GM18508 (cell line): ENCODE measurements at regions not wholly inside any gene's neighbourhood (a gene's known extent, or its start where the extent isn't known, plus 50 kb on each side); places are given as distances from the start of the nearest gene placed in this dataset.
"Not testable (repeated sequence)": the region's sequence is repeated elsewhere in the genome, so short reads cannot be mapped to it uniquely, and the experiment has no call there.

Experiments
- ATAC-seq: cut with Tn5 transposase; IDR thresholded peaks from one replicate; pipeline ENCODE4 v1.9.1; 2021; ENCODE audit warnings: moderate number of reproducible peaks; ENCODE audit not compliant: insufficient read depth, unreplicated experiment

DNA sequence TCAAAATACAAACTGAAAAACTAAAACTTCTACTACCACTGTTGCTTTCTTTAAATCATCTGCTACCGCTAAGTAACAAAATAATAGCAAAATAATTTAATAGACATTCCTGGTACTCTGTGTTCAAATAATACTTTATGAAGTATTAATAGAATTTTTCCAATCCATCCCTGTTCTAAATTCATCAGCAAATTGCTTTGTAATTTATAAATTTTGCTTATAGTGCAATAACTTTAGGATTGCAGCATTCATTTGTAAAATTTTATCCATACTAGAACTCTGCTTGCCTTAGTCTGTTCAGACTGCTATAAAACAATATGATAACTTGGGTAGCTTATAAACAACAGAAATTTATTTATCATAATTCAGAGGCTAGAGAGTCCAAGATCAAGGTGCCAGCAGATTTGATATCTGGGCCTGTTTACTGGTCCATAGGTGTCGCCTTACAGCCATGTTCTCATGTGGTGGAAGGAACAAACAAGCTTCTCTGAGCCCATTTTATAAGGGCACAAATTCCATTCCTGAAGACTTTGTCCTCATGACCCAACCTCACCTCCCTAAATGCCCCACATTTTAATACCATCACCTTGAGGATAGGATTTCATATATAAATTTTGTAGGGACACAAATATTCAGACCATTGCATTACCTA lies 415.1 kb upstream of the MAP2 start:
- ATAC-seq, result no peak

DNA sequence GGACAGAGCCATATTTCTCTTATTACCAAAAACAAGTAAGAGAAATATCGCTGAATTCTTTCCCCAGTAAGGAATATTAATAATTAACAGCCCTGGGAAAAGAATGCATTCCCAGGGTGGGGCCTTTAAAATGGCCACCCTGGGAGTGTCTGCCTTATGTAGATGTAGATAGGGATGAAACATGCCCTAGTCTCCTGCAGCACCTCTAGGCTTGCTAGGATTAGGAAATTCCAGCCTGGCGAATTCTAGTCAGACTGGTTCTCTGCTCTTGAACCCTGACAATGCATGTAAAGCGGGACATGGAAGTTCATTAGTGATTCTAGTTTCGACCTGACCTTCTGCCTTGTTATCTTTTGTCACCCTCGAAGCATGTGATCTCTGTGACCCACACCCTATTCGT lies 405.2 kb upstream of the MAP2 start:
- not testable (repeated sequence) for ATAC-seq

DNA sequence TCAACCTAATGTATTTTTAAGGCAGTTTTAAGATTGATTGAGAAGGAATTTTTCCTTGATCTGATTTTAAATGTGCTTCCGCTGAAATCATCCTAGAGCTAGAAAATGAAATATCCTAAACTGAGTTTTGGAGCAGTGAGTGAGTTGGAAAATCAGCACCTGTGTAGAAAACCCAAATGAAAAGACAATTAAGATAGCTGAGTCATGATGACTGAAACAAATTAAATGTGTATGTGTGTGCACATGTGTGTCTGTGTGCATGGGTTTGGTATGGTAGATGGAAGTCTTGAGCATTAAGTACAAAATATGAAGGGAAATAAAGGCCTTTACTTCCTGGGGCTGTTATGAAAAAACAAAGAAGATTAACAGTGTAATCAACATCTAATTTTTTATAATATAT lies 394.6 kb upstream of the MAP2 start:
- ATAC-seq, result no peak

DNA sequence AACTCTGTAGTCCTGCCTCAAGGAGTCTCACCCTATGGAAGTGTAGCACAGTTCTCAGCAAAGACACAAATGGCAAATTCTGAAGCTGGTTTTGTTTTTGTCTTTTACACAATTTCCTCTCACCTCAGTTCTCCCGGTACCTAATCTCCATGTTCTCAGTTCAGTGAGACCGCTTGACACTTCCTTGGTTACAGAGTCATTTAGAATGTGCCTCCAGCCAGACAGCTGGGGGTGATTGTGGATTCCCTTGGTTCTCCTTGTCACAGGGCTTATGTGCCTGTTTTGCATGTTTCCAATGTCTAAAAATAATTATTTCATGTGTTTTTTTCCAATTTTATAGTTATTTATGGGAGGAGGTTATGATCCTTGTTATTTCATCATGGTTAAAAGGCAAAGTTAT lies 379.5 kb upstream of the MAP2 start:
- ATAC-seq, result no peak

DNA sequence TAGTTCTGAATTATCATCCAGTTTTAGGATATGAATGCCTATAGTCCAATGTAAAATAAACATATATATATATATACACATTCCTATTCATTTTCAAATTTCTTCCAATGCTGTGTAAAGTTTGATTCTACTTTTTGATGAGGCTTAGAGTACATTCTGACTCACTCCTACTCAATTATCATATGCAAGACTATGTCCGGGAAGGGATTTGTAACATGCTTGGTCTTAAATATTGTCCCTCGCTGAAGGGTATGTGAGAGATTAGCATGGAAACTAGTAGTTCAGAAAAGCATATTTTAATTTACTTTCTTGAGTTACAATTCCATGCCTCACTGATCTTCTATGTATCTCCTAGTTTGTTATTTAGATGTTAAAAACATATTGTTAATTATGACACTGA lies 377.7 kb upstream of the MAP2 start:
- ATAC-seq, result no peak

DNA sequence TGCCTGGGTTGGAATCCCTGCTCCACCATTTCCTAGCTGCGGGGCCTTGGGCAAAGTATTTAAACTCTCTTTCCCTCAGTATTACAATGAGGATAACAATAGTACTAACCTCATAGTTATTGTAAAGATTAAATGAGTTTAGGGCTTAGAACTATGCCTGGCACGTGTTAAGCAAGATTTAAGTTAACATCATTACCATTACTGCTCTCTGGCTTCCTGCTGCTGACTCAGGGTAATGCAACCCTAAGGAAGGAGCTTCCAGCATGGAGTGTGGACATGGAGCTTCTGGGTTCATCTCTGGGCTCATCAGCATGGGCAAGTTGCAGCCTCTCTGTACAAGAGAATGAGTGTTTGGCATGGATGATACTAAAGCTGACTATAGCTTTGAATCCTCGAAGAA lies 374.2 kb upstream of the MAP2 start:
- ATAC-seq, result no peak

DNA sequence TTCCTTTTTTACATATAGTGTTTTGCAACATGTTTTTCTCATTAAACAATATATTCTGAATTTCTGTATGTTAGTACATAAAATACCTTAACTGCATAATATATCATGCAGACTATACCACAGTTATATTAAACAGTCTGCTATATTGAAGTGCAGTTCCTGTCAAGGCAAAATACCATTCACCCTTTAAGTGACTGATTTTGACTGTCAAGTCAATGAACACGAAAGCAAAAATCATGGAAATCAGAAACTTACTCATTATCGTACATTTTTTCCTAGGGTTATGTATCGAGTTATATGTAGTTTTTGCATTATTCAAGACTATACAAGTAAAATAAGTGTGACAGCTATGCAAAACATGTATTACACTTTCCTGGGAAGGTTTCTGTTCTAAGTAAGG lies 361.6 kb upstream of the MAP2 start:
- ATAC-seq, result no peak

DNA sequence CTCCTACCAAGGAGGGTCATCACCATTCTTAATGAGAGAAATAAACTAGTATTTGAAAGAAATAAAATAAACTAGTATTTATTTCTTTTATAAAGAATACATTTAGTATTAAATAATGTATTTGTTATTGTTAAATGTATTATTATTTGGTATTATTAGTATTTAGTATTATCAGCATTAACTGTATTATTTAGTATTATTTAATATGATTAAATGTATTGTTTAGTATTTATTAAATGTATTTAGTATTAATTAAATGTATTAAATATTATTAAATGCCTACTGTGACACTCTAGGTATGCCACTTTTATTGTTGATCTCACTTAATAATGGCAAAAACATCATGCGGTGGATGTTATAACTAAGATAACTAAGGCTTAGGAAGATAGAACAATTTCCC lies 353.6 kb upstream of the MAP2 start:
- no peak for ATAC-seq

DNA sequence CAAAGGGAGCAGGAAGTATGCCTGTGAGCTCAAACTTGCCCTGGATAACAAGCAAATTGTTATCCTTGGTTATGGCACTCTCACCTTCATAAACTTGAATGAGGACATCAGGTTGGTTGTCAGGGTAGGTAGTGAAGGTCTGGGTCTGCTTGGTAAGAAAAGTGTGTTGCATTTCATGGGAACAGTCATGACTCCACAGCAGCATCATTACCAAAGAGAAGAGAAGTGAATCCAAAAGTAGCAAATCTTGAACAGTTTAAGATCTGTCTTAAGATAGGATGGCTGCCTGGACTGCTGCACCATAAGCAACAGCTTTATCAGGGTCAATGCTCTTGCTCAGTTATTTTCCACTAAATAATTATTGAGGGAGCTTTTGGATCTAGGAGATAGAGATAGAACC lies 350.7 kb upstream of the MAP2 start:
- no peak for ATAC-seq

DNA sequence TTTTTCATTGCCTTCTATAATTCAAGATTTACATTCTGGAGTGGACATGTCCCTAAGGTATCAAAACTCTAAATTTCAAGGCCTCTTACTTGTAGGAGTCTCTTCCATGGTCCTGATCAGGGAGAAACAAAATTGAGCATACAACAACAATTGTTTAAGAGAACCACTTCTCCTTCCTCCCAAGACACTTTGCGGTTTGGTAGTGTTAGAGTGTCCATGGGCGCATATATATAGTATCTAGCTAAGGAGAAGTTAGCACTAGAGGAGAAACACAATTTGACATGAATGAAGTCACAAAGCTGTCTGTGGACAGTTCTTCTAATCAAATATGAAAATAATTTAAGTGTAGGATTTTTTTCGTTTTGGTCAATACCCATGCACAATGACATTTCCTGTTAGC lies 349.1 kb upstream of the MAP2 start:
- ATAC-seq, result no peak

DNA sequence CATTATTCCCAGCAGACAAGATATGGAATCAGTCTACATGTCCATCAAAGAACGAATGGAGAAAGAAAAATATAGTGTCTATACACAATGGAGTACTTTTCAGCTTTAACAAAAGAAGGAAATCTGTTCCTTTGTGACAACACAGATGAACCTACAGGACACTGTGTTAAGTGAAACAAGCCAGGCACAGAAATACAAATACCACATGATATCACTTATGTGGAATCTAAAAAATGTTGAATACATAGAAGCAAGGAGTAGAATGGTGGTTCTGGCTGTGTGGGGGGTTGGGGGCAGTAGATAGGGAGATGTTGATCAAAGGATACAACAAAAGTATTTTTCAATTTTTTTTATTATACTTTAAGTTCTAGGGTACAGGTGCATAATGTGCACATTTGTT lies 347.7 kb upstream of the MAP2 start:
- no peak for ATAC-seq

DNA sequence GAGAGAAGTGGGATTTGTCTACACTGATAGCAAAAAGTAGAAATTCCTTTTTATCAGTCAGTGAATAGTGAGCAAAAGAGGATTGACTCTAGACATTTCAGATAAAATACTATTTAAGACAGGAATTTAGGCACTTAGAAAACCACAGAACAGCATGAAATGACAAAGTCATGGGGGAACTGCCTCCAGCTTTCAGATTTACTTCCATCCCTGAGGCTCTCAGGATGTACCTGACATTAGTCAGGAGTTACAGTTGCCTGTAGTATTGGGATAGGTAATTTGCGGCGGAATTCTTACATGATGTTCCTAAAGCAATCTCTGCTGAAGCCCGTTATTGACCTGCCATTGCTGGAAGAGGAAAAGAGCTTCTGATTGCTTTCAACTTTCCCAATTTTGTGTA lies 337.1 kb upstream of the MAP2 start:
- no peak for ATAC-seq

DNA sequence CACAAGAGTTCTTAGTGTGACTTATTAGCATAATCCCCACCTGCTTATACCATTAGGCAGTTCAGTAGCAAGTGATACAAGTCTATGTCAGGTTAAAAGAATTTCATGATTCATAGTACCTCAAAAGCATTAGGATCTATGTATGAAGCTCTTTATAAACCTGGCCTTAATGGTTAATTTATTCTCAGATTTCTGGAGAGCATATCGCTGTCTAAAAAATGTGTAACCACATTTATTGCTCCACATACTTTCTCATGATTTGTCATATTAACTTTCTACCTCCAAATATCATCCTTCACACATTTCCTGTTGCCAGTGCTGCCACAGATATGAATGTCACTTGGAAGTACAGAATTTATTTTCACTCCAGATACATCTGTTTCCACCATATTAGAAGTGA lies 332.8 kb upstream of the MAP2 start:
- ATAC-seq, result no peak

DNA sequence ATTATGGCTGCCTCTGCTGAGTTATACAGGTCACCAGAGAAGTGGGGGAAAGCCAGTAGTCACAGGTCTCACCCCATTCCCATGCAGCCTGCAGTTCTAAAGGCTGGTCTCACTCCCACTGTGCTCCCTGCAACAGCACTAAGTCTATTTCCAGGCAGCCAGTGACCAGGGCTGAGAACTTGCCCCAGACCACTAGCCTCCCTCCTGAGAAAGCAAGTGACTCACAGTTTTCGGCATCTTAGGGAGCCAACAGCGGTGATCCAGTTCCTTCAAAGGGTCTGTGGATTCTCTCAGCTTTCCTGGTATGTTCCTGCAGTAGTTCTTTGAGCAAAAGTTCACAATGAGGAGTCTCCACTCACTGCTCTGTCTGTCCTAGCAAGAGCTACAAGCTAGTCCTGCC lies 329.6 kb upstream of the MAP2 start:
- no peak for ATAC-seq

DNA sequence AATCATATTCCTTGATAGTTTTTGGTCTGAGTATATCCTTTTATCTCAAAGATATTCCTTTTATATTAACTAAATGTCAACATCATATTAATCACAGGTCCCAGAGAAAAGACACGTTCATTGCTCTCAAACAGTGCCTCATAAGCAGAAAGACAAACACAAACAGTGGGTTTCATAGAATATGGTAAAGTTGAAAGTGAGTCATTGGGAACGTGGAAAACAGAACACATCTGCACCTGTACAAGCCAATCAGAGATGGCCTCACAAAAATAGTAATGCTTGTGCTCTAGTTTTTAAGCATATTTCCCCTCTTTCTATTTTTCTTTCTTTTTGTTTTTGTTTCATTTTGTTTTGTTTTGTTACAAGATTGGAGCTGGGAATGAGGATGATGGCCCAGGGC lies 328.4 kb upstream of the MAP2 start:
- no peak for ATAC-seq

DNA sequence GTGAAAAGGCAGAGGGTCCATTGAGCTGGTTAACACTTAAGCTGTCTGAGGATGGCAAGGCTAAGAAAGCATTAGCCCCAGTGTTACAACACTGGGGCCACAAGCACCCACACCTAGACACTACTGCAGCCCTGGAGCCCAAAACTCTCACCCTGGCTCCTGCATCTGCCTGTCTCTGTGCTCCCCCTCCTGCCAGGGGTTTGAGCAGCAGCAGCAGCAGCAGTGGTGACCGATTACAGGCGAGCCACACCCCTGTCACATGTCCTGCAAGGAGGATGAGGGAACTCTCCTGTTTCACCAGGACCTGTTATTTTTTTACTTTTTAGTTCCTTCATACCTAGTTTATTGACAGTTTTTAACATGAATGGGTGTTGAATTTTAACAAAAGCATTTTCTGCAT lies 326.7 kb upstream of the MAP2 start:
- ATAC-seq, result no peak

DNA sequence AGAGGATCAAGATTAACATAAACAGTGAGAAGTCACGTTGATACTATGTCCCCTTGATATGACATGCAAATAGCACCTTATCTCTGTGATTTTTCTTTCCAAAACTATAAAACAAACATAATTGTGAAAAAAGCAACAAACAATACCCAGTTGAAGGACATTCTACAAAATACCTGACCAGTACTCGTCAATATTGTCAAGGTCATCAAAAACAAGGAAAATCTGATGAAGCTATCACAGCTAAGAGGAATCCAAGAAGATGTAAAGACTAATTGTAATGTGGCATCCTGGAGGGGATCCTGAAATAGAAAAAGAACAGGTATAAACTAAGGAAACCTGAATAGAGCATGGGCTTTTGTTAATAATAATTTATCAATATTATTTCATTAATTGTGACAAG lies 321.5 kb upstream of the MAP2 start:
- no peak for ATAC-seq

DNA sequence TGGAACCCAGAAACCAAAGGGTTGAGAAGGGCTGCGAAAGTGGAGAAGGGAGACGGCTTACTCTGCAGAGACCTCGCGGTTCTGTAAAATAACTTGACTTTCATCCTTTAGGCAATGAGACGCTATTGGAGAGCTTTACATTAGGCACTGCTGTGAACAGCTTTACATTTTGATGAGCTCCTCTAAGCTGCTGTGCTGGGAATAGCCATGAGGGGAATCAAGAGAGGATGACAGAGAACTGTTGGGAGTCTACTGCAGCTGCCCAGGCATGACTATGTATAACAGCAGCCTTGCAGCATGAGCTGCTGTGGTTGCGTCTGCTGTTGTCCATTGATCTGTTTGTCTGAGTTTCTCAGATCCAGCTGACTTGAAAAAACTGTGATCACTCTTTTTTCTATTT lies 310.8 kb upstream of the MAP2 start:
- no peak for ATAC-seq

DNA sequence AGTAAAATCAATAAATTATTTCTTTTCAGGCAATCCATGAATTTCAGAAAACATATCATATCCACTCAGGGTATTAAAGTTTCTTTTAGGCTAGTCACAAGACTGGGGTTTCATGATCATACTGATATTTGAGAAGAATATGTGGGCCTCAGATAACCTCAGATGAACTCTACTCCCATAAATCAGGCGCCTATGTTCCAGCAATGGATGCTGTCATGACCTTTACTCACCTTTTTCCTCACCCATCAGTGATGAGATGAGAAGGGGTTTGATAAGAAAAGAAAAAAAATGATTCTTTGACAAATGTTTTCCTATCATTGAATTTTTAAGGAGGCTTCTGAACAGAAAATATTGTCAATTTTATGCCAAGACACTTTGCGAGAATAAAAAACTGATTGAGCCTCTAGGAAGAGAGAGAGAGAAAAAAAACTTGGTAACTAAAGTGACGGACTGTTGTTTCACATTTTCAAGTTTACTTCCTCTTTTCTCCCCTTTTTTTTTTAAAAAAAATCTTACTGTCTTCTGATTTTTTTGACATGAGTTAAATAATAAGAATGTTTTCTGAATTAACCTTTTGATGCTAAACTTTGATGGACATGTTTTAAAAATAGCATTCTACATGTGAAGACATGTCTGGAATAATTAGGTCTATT lies 309.1 kb upstream of the MAP2 start:
- no peak for ATAC-seq

DNA sequence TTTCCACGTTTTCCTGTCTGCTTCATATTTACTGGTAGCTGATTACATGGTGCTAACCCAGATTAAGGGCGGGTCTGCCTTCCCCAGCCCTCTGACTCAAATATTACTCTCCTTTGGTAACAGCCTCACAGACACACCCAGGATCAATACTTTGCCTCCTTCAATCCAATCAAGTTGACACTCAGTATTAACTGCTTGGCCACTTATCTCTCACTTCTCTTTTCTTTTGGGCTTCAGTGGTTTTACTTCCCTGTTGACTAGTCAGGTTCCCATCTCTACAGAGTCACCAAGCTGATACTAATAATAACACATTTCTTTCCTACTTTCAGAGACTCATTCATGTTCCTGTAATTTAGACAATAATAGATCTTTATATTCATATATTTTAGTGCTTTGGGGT lies 302.2 kb upstream of the MAP2 start:
- peak; percentile 96 for ATAC-seq

DNA sequence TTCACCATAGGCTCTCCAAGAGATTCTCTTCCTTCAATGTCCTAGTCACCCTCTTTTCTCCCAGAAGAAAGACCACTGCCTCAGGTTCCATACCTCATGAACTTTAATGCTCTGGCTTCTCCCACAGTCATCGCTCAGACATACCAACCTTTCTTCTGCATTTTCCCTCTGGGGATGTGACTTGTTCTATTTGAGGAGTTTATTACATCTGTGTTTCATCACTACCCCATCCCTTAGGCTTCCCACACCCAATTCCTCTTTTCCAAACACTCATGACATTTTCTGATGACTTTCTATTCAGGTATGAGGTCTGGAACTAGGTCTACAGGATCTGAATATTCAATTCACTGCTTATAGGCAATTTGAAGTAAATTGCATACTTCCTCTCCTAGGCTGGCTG lies 298.6 kb upstream of the MAP2 start:
- ATAC-seq, result no peak

DNA sequence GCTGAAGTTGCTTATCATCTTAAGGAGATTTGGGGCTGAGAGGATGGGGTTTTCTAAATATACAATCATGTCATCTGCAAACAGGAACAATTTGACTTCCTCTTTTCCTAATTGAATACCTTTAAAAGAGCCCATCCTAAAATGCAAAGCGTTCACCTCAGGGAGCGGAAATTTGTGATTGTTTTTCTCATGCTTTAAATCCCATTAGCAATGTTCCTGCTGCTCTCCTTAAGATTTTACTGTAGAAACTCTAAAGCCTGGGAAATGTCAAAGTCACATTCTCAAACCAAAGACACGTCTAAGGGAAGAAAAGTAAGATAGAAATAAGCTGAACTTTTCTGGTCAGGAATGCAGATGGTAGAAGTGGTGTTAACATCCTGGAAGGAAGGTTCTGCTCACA lies 285.8 kb upstream of the MAP2 start:
- ATAC-seq, result no peak

DNA sequence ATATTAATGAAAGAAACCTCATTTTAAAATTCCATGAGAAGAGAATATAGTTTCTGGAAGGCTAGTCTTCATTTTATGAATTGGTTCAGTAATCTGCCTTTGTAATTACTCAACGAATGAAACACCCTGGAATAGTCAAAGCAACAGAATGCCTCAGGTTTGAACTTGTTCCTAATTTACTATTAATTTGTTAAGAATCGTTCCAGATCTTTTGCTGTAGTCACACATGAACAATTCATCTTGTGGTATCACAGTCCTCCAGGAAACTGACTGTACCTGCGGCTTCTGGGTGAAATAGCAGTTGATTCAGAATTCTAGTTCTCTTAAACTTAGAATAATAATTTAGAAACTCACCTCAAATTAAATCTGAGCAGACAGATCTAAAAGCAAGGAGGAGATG lies 282.7 kb upstream of the MAP2 start:
- ATAC-seq, result no peak
